Adipocyte (in vitro differentiated cells): ENCODE measurements at regions not wholly inside any gene's neighbourhood (a gene's known extent, or its start where the extent isn't known, plus 50 kb on each side); places are given as distances from the start of the nearest gene placed in this dataset.

Experiments
- DNase-seq: peaks from one replicate; pipeline ENCODE4 v3.0.0-alpha.2; 2015; ENCODE audit warnings: low read depth
- H3K27me3 ChIP-seq: replicated peaks from 2 replicates; pipeline ENCODE4 v1.7.0; 2013; ENCODE audit warnings: mild to moderate bottlenecking, low read length, moderate library complexity; ENCODE audit not compliant: control insufficient read depth, insufficient read depth
- H3K36me3 ChIP-seq: 2 replicates; pipeline ENCODE4 v1.7.0; 2013; ENCODE audit warnings: low read length, mild to moderate bottlenecking, moderate library complexity; ENCODE audit not compliant: control insufficient read depth, insufficient read depth, severe bottlenecking
- H3K4me1 ChIP-seq: 2 replicates; pipeline ENCODE4 v1.7.0; 2013; ENCODE audit warnings: mild to moderate bottlenecking, low read length, moderate library complexity; ENCODE audit not compliant: control insufficient read depth, insufficient read depth
- H3K4me3 ChIP-seq: 2 replicates; pipeline ENCODE4 v1.7.0; 2013; ENCODE audit warnings: mild to moderate bottlenecking, low read length, moderate library complexity
- H3K9ac ChIP-seq: 2 replicates; pipeline ENCODE4 v1.7.0; 2013; ENCODE audit warnings: mild to moderate bottlenecking, low read length, moderate library complexity
- H3K9me3 ChIP-seq: 2 replicates; pipeline ENCODE4 v1.7.0; 2013; ENCODE audit warnings: mild to moderate bottlenecking, low read length, moderate library complexity; ENCODE audit not compliant: control insufficient read depth

- peaks cover 4% of the 10 kb centered on the region for H3K4me1 ChIP-seq
- peak; percentile 7 for DNase-seq
- no peaks in the 10 kb centered on the region for H3K27me3 ChIP-seq
- no peaks in the 10 kb centered on the region for H3K36me3 ChIP-seq
- H3K9me3 ChIP-seq: no peaks in the 10 kb centered on the region
- H3K4me3 ChIP-seq: no peak overlapping the region
- H3K9ac ChIP-seq: no peak overlapping the region
Measured at GRCh38 chr12:90261283-90261682, 552.6 kb upstream of the ATP2B1 start.

DNA sequence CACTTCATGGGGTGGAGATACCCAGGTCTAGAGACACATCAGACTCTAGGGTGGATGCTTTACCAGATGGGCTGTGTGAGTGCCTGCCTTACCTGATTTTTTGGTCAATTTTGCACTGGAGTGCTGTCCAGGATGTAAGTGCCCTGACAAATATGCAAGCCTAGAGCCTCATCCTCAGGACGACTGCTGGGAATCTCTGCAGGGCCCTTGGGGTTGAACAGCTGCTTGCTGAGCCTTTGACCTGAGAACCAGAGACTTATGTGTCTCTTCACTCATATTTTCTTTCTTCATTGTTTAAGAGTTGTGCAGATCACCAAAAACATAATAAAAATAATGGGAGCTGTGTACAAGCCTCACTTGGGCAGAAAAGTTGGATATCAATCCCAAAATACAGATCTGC lies 551.5 kb upstream of the ATP2B1 start:
- H3K9ac ChIP-seq: no peak overlapping the region
- H3K4me1 ChIP-seq: peaks cover 4% of the 10 kb centered on the region
- no peak for DNase-seq
- no peaks in the 10 kb centered on the region for H3K27me3 ChIP-seq
- H3K36me3 ChIP-seq: no peaks in the 10 kb centered on the region
- H3K4me3 ChIP-seq: no peak overlapping the region
- H3K9me3 ChIP-seq: no peaks in the 10 kb centered on the region

GRCh38 chr12:90257927-90258624 lies 549.4 kb upstream of the ATP2B1 start:
- Histone ChIP-seq H3K9ac (no peak overlapping the region), H3K4me1 (peaks cover 16% of the 10 kb centered on the region), H3K27me3 (no peaks in the 10 kb centered on the region), H3K4me3 (no peak overlapping the region), H3K36me3 (no peaks in the 10 kb centered on the region), H3K9me3 (no peaks in the 10 kb centered on the region)
- DNase-seq: no peak

- DNase-seq: no peak
- no peak overlapping the region for H3K4me3 ChIP-seq
- H3K9me3 ChIP-seq: no peaks in the 10 kb centered on the region
- no peak overlapping the region for H3K9ac ChIP-seq
- H3K36me3 ChIP-seq: no peaks in the 10 kb centered on the region
- no peaks in the 10 kb centered on the region for H3K27me3 ChIP-seq
- peaks cover 38% of the 10 kb centered on the region for H3K4me1 ChIP-seq
Measured at GRCh38 chr12:90254796-90255195, 546.2 kb upstream of the ATP2B1 start.

DNA sequence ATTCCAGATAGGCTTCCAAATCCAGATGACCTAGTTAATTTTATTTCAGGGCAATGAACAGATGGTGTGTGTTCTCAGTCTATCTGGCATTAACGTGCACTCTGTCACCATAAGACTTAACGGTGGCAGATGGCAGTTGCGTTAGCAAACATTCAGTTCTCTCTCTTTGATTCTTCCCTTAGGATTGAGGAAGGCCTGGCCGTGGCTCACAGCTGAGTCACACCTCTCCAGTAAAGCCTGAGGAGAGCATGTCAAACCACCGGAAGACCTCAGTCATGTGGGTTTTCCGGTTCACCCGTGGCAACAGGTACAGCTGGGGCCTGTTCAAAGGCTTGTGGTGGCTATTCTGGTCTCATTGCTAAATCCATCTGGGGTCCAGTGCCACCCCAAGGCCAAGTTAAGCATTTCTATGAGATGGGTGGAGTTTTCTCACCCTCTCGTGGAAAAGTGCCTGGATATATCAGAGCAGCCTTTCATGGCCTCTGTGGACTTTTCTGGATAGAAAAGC lies 545.1 kb upstream of the ATP2B1 start:
- Histone ChIP-seq H3K9me3 (no peaks in the 10 kb centered on the region), H3K4me1 (peaks cover 38% of the 10 kb centered on the region), H3K36me3 (no peaks in the 10 kb centered on the region), H3K4me3 (peak overlapping the region; percentile 19), H3K9ac (no peak overlapping the region), H3K27me3 (no peaks in the 10 kb centered on the region)
- DNase-seq: peak; percentile 49

DNA sequence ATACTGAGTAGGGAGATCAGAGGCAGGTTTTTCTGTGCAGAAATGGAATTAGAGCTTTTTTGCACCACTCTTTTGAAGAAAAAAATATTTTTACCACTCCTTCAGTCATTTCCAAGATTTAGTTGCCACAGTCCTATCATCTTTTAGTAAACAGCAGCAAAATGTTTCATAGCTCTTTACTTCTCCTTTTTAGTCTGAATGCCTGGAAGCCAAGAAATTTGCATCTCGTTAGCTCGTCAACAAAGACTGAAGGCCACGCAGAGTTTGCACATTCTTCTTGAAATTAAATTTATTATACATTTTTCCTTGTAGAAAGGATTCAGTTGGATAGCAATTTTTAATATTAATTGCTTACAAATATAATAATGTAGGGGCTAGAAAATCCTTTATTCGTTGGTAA lies 544.5 kb upstream of the ATP2B1 start:
- H3K36me3 ChIP-seq: no peaks in the 10 kb centered on the region
- peaks cover 38% of the 10 kb centered on the region for H3K4me1 ChIP-seq
- no peak for DNase-seq
- peak overlapping the region; percentile 19 for H3K4me3 ChIP-seq
- no peaks in the 10 kb centered on the region for H3K27me3 ChIP-seq
- no peaks in the 10 kb centered on the region for H3K9me3 ChIP-seq
- no peak overlapping the region for H3K9ac ChIP-seq

DNA sequence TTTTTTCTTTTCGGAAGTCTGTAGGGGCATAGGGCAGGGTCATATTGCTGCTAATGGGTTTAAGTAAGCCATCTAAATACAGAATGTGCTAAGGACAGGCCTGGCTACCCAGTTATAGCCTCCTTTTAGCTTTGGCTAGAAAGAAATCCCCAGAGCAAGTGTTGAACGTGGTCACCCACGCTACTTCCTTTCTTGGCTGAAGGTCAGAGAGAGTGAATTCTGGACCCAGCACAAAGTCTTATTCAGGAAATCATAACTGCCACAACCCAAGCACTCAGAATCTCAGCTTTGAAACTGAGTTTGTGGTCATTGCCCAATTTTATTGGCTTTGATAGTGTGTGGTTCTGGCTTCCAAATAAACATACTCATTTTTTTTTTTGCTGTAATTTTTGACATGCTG lies 542.1 kb upstream of the ATP2B1 start:
- H3K4me1 ChIP-seq: peaks cover 38% of the 10 kb centered on the region
- no peaks in the 10 kb centered on the region for H3K9me3 ChIP-seq

GRCh38 chr12:90250042-90250441 lies 541.4 kb upstream of the ATP2B1 start:
- DNase-seq: peak; percentile 39
- H3K9me3 ChIP-seq: no peaks in the 10 kb centered on the region
- H3K4me3 ChIP-seq: no peak overlapping the region
- H3K4me1 ChIP-seq: peaks cover 41% of the 10 kb centered on the region
- H3K36me3 ChIP-seq: no peaks in the 10 kb centered on the region
- H3K27me3 ChIP-seq: no peaks in the 10 kb centered on the region
- peak overlapping the region; percentile 31 for H3K9ac ChIP-seq

More for the DNA sequence above, 542.1 kb upstream of the ATP2B1 start:
- Histone ChIP-seq H3K27me3 (no peaks in the 10 kb centered on the region), H3K9ac (no peak overlapping the region), H3K4me3 (no peak overlapping the region), H3K36me3 (no peaks in the 10 kb centered on the region)
- no peak for DNase-seq

- peaks cover 17% of the 10 kb centered on the region for H3K4me1 ChIP-seq
- no peaks in the 10 kb centered on the region for H3K27me3 ChIP-seq
- DNase-seq: no peak
- H3K4me3 ChIP-seq: no peak overlapping the region
- no peak overlapping the region for H3K9ac ChIP-seq
- no peaks in the 10 kb centered on the region for H3K9me3 ChIP-seq
- no peaks in the 10 kb centered on the region for H3K36me3 ChIP-seq
Measured at GRCh38 chr12:90246688-90247087, 538.0 kb upstream of the ATP2B1 start.

- Histone ChIP-seq H3K27me3 (no peaks in the 10 kb centered on the region), H3K36me3 (no peaks in the 10 kb centered on the region), H3K9ac (no peak overlapping the region), H3K9me3 (no peaks in the 10 kb centered on the region), H3K4me1 (peaks cover 7% of the 10 kb centered on the region), H3K4me3 (no peak overlapping the region)
- no peak for DNase-seq
Measured at GRCh38 chr12:90245391-90245790, 536.8 kb upstream of the ATP2B1 start.

DNA sequence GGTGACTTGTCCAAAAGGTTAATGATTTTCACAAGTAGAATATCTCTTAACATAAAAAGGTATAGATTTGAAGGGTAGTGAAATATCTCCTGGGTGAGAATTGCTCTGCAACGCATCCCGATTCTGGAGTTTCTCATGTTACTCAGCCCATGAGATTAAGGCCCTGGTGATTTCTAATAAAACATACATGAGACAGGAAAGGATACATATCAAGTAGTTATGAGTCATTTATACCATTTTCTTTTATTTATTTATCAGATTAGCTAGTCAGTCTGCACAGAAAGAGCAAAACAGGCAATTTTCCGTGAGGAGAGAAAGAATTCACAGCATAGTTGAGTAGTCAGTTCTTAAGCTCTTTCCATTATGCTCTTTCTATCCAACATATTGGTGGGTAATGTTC lies 535.6 kb upstream of the ATP2B1 start:
- Histone ChIP-seq H3K4me1 (peaks cover 3% of the 10 kb centered on the region), H3K9ac (no peak overlapping the region), H3K4me3 (no peak overlapping the region), H3K36me3 (no peaks in the 10 kb centered on the region), H3K9me3 (no peaks in the 10 kb centered on the region), H3K27me3 (no peaks in the 10 kb centered on the region)
- no peak for DNase-seq

GRCh38 chr12:90243211-90243610 lies 534.6 kb upstream of the ATP2B1 start:
- H3K9me3 ChIP-seq: no peaks in the 10 kb centered on the region
- H3K36me3 ChIP-seq: no peaks in the 10 kb centered on the region
- DNase-seq: no peak
- H3K4me1 ChIP-seq: peaks cover 3% of the 10 kb centered on the region
- H3K4me3 ChIP-seq: no peak overlapping the region
- no peaks in the 10 kb centered on the region for H3K27me3 ChIP-seq
- H3K9ac ChIP-seq: no peak overlapping the region
